Upper lobe of right lung (tissue), 1 donor: ENCODE measurements at regions not wholly inside any gene's neighbourhood (a gene's known extent, or its start where the extent isn't known, plus 50 kb on each side); places are given as distances from the start of the nearest gene placed in this dataset.
"Not testable (repeated sequence)": the region's sequence is repeated elsewhere in the genome, so short reads cannot be mapped to it uniquely, and the experiment has no call there.

Source experiments
- ATAC-seq: fragments of 200-7000 bp; cut with Tn5 transposase; one replicate; pipeline ENCODE4 v1.9.1; 2020; ENCODE audit warnings: mild to moderate bottlenecking, moderate library complexity
- DNase-seq: peaks from one replicate; pipeline ENCODE4 v3.0.0-alpha.2; 2020
- H3K27ac ChIP-seq: fragments of 200-600 bp; one replicate; pipeline ENCODE4 v1.8.0; 2022
- H3K27me3 ChIP-seq: fragments of 200-600 bp; one replicate; pipeline ENCODE4 v1.8.0; 2022; ENCODE audit warnings: mild to moderate bottlenecking
- H3K36me3 ChIP-seq: fragments of 200-600 bp; one replicate; pipeline ENCODE4 v1.8.0; 2022
- H3K4me1 ChIP-seq: fragments of 200-600 bp; one replicate; pipeline ENCODE4 v1.8.0; 2022
- H3K4me3 ChIP-seq: fragments of 200-600 bp; one replicate; pipeline ENCODE4 v1.8.0; 2022; ENCODE audit warnings: mild to moderate bottlenecking
- H3K9me3 ChIP-seq: fragments of 200-600 bp; one replicate; pipeline ENCODE4 v1.8.0; 2022
- CTCF ChIP-seq: fragments of 200-600 bp; IDR thresholded peaks from one replicate; pipeline ENCODE4 v1.8.0; 2022; ENCODE audit warnings: antibody characterized with exemption
- intact Hi-C: fragments of 100-400 bp; cut with DNase I; formaldehyde crosslinking; loops from one replicate; pipeline ENCODE4 v1.11.0; 2022
- donor health status: DM: no; HTN: yes; CAD: no; lungs with severe emphysema.

GRCh38 chr1:118395430-118395991 is 210.5 kb upstream of the SPAG17 start:
- H3K27ac ChIP-seq: no peak overlapping the region
- DNase-seq (no peak), ATAC-seq (no peak)
- H3K4me3 ChIP-seq: no peak overlapping the region
- intact Hi-C loops: no loop called here
- H3K27me3 ChIP-seq: no peaks in the 10 kb centered on the region
- no peaks in the 10 kb centered on the region for H3K9me3 ChIP-seq
- H3K4me1 ChIP-seq: no peaks in the 10 kb centered on the region
- H3K36me3 ChIP-seq: no peaks in the 10 kb centered on the region
- no peak for TF ChIP-seq CTCF

- ATAC-seq: no peak
- Histone ChIP-seq H3K4me1 (no peaks in the 10 kb centered on the region), H3K27ac (no peak overlapping the region), H3K27me3 (no peaks in the 10 kb centered on the region), H3K9me3 (no peaks in the 10 kb centered on the region), H3K4me3 (no peak overlapping the region), H3K36me3 (no peaks in the 10 kb centered on the region)
- intact Hi-C loops: no loop called here
- no peak for DNase-seq
- no peak for TF ChIP-seq CTCF
Observed at GRCh38 chr1:118390955-118391354, 205.9 kb upstream of the SPAG17 start.

GRCh38 chr1:118388301-118388959 is 203.4 kb upstream of the SPAG17 start:
- ATAC-seq (no peak), DNase-seq (no peak)
- Histone ChIP-seq H3K27me3 (no peaks in the 10 kb centered on the region), H3K9me3 (no peaks in the 10 kb centered on the region), H3K4me1 (no peaks in the 10 kb centered on the region), H3K4me3 (no peak overlapping the region), H3K36me3 (no peaks in the 10 kb centered on the region), H3K27ac (no peak overlapping the region)
- no peak for TF ChIP-seq CTCF
- intact Hi-C loops: no loop called here

DNA sequence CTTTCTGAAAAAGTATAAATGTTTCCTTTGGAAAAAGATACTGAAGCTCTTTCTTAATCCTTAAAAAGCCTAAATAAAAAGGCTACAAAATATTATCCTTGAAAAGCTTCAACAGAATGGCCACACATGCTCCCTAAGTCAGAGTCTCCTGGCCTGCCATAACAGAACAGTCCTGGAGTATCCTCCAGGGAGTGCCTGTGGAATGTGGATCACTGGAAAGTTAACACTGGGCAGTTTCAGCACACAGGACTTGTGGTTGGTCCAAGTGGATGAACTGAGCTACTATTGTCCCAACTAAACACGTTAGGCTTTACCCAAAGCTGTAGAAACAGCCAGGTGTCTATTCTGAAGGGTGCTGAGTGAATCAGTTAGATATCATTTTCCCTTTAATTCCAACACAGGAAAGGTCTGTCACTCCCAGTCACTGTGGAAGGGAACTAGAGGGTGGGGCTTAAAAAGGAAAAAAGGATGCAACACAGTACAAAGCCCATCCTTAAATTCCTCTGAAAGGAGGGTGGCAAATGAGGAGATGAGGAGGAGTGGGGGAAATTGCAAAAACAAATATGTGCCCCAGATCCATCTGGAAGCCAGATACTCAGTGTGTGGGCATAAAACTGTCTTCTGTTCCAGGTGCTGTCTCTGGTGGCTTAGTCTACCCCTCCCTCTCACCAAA is 196.3 kb upstream of the SPAG17 start:
- Histone ChIP-seq H3K4me3 (no peak overlapping the region), H3K9me3 (no peaks in the 10 kb centered on the region), H3K27ac (no peak overlapping the region), H3K36me3 (no peaks in the 10 kb centered on the region), H3K4me1 (no peaks in the 10 kb centered on the region), H3K27me3 (no peaks in the 10 kb centered on the region)
- intact Hi-C loops: no loop called here
- DNase-seq (no peak), ATAC-seq (no peak)
- no peak for TF ChIP-seq CTCF

DNA sequence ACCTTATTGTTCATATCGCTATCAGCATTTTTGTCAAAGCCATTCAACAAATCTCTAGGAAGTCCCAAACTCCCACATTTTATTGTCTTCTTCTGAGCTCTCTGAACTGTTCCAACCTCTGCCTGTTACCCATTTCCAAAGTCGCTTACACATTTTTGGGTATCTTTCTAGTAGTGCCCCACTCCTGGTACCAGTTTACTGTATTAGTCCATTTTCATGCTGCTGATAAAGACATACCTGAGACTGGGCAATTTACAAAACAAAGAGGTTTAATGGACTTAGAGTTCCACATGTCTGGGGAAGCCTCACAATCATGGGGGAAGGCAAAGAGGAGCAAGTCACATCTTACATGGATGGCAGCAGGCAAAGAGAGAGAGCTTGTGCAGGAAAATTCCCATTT is 192.2 kb upstream of the SPAG17 start:
- H3K27ac ChIP-seq, DNase-seq, H3K4me1 ChIP-seq, H3K9me3 ChIP-seq, H3K27me3 ChIP-seq, H3K4me3 ChIP-seq, H3K36me3 ChIP-seq, intact Hi-C loops, ATAC-seq: not testable (repeated sequence)

DNA sequence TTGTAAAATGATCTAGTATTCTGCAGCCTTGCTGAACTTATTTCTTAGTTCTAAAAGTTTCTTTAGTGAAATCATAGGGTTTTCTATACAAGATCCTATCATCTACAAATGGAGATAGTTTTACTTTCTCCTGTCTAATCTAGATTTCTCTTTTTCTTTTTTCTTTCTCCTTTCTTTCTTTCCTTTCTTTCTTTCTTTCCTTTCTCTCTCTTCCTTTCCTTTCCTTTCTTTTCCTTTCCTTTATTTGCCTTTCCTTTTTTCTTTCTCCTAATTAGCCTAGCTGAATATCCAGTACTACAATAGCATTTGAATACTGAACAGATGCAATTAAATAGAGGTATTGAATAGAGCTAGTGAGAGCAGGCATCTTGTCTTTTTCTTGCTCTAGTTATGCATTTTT is 186.6 kb upstream of the SPAG17 start:
- Histone ChIP-seq H3K36me3 (no peaks in the 10 kb centered on the region), H3K27me3 (no peaks in the 10 kb centered on the region), H3K27ac (no peak overlapping the region), H3K9me3 (peaks cover 2% of the 10 kb centered on the region), H3K4me3 (no peak overlapping the region), H3K4me1 (no peaks in the 10 kb centered on the region)
- DNase-seq (no peak), ATAC-seq (no peak)
- intact Hi-C loops: no loop called here
- no peak for TF ChIP-seq CTCF
